Stomach smooth muscle (tissue), 2 donors: ENCODE measurements at regions not wholly inside any gene's neighbourhood (a gene's known extent, or its start where the extent isn't known, plus 50 kb on each side); places are given as distances from the start of the nearest gene placed in this dataset.

Experiments used
- H3K27ac ChIP-seq: one replicate; pipeline ENCODE4 v1.7.0; 2013; ENCODE audit warnings: mild to moderate bottlenecking, low read length, inconsistent platforms
- H3K27me3 ChIP-seq, 2 donors: one replicate each; pipeline ENCODE4 v1.7.0; 2013; ENCODE audit warnings: low read length in 2 of 2; ENCODE audit not compliant: insufficient read depth in 2 of 2, control insufficient read depth in 1 of 2
- H3K36me3 ChIP-seq, 2 donors: one replicate each; pipeline ENCODE4 v1.7.0; 2013; ENCODE audit warnings: low read length in 2 of 2; ENCODE audit not compliant: control insufficient read depth in 2 of 2, insufficient read depth in 2 of 2
- H3K4me1 ChIP-seq: one replicate; pipeline ENCODE4 v1.7.0; 2013; ENCODE audit warnings: low read length; ENCODE audit not compliant: control insufficient read depth, insufficient read depth
- H3K4me3 ChIP-seq, 2 donors: one replicate each; pipeline ENCODE4 v1.7.0; 2013; ENCODE audit warnings: low read length in 2 of 2
- H3K9ac ChIP-seq, 2 donors: one replicate each; pipeline ENCODE4 v1.7.0; 2013; ENCODE audit warnings: low read length in 2 of 2, mild to moderate bottlenecking in 1 of 2
- H3K9me3 ChIP-seq, 2 donors: one replicate each; pipeline ENCODE4 v1.7.0; 2013; ENCODE audit warnings: low read length in 2 of 2; ENCODE audit not compliant: control insufficient read depth in 2 of 2
- donor health status: healthy.
- donor health status: Pancreatic carcinoma.

GRCh38 chr6:14765106-14765505 lies 480.8 kb upstream of the JARID2 start:
- H3K9ac ChIP-seq, result no peak overlapping the region
- peaks cover 1% of the 10 kb centered on the region for H3K4me1 ChIP-seq
- no peak overlapping the region for H3K27ac ChIP-seq
- H3K9me3 ChIP-seq, result no peaks in the 10 kb centered on the region
- H3K27me3 ChIP-seq, result no peaks in the 10 kb centered on the region
- H3K4me3 ChIP-seq, result no peak overlapping the region
- H3K36me3 ChIP-seq, result no peaks in the 10 kb centered on the region

GRCh38 chr6:14765721-14766390 lies 480.0 kb upstream of the JARID2 start:
- Histone ChIP-seq H3K4me3 (no peak overlapping the region), H3K9me3 (no peaks in the 10 kb centered on the region), H3K27me3 (no peaks in the 10 kb centered on the region), H3K27ac (no peak overlapping the region), H3K4me1 (peaks cover 9% of the 10 kb centered on the region), H3K36me3 (no peaks in the 10 kb centered on the region), H3K9ac (no peak overlapping the region)

- H3K9me3 ChIP-seq, result no peaks in the 10 kb centered on the region
- peaks cover 9% of the 10 kb centered on the region for H3K4me1 ChIP-seq
- H3K27me3 ChIP-seq, result no peaks in the 10 kb centered on the region
- H3K9ac ChIP-seq, result no peak overlapping the region
- H3K27ac ChIP-seq, result no peak overlapping the region
- H3K36me3 ChIP-seq, result no peaks in the 10 kb centered on the region
- H3K4me3 ChIP-seq, result no peak overlapping the region
Measured at GRCh38 chr6:14766391-14766994, 479.4 kb upstream of the JARID2 start.

- H3K27ac ChIP-seq, result no peak overlapping the region
- H3K36me3 ChIP-seq, result no peaks in the 10 kb centered on the region
- H3K4me3 ChIP-seq, result no peak overlapping the region
- peaks cover 9% of the 10 kb centered on the region for H3K4me1 ChIP-seq
- no peaks in the 10 kb centered on the region for H3K9me3 ChIP-seq
- no peak overlapping the region for H3K9ac ChIP-seq
- no peaks in the 10 kb centered on the region for H3K27me3 ChIP-seq
Measured at GRCh38 chr6:14767226-14767625, 478.6 kb upstream of the JARID2 start.

- H3K27ac ChIP-seq, result no peak overlapping the region
- H3K36me3 ChIP-seq, result no peaks in the 10 kb centered on the region
- H3K4me3 ChIP-seq, result no peak overlapping the region
- H3K9me3 ChIP-seq, result no peaks in the 10 kb centered on the region
- peaks cover 9% of the 10 kb centered on the region for H3K4me1 ChIP-seq
- no peak overlapping the region for H3K9ac ChIP-seq
- H3K27me3 ChIP-seq, result no peaks in the 10 kb centered on the region
Measured at GRCh38 chr6:14770040-14770439, 475.8 kb upstream of the JARID2 start.

GRCh38 chr6:14770572-14770971 lies 475.3 kb upstream of the JARID2 start:
- Histone ChIP-seq H3K36me3 (no peaks in the 10 kb centered on the region), H3K4me3 (no peak overlapping the region), H3K27me3 (no peaks in the 10 kb centered on the region), H3K4me1 (peaks cover 9% of the 10 kb centered on the region), H3K27ac (no peak overlapping the region), H3K9ac (no peak overlapping the region), H3K9me3 (no peaks in the 10 kb centered on the region)

GRCh38 chr6:14771016-14771415 lies 474.9 kb upstream of the JARID2 start:
- Histone ChIP-seq H3K4me3 (no peak overlapping the region), H3K27me3 (no peaks in the 10 kb centered on the region), H3K36me3 (no peaks in the 10 kb centered on the region)

GRCh38 chr6:14772188-14772587 lies 473.7 kb upstream of the JARID2 start:
- Histone ChIP-seq H3K27me3 (no peaks in the 10 kb centered on the region), H3K4me1 (peaks cover 9% of the 10 kb centered on the region), H3K4me3 (no peak overlapping the region), H3K27ac (no peak overlapping the region), H3K36me3 (no peaks in the 10 kb centered on the region), H3K9ac (no peak overlapping the region), H3K9me3 (no peaks in the 10 kb centered on the region)

More at GRCh38 chr6:14771016-14771415, 474.9 kb upstream of the JARID2 start:
- H3K4me1 ChIP-seq, result peaks cover 9% of the 10 kb centered on the region
- no peaks in the 10 kb centered on the region for H3K9me3 ChIP-seq
- H3K9ac ChIP-seq, result no peak overlapping the region
- no peak overlapping the region for H3K27ac ChIP-seq

GRCh38 chr6:14775528-14775927 lies 470.3 kb upstream of the JARID2 start:
- Histone ChIP-seq H3K27me3 (no peaks in the 10 kb centered on the region), H3K27ac (no peak overlapping the region), H3K4me1 (peaks cover 3% of the 10 kb centered on the region)

GRCh38 chr6:14776307-14776706 lies 469.6 kb upstream of the JARID2 start:
- Histone ChIP-seq H3K36me3 (no peaks in the 10 kb centered on the region), H3K9ac (no peak overlapping the region), H3K27ac (no peak overlapping the region), H3K27me3 (no peaks in the 10 kb centered on the region), H3K4me3 (no peak overlapping the region), H3K9me3 (peaks cover 0 to 3% of the 10 kb centered on the region in 2 donors), H3K4me1 (no peaks in the 10 kb centered on the region)

More at GRCh38 chr6:14775528-14775927, 470.3 kb upstream of the JARID2 start:
- Histone ChIP-seq H3K9me3 (no peaks in the 10 kb centered on the region), H3K36me3 (no peaks in the 10 kb centered on the region), H3K9ac (no peak overlapping the region), H3K4me3 (no peak overlapping the region)
